ENCODE measurements at regions not wholly inside any gene's neighbourhood (a gene's known extent, or its start where the extent isn't known, plus 50 kb on each side); places are given as distances from the start of the nearest gene placed in this dataset.

GRCh38 chr1:198417039-198417438 lies 123.4 kb downstream of the ATP6V1G3 start:
- no peak overlapping the region for H3K18ac ChIP-seq (ENCODE audit: insufficient read length, low read depth, low read length)
- no peak overlapping the region for H2BK5ac ChIP-seq (ENCODE audit: insufficient read length, low read length)
- no peak overlapping the region for H3K14ac ChIP-seq (ENCODE audit: insufficient read depth, low read length)
- H3K56ac ChIP-seq (ENCODE audit: insufficient read length, low read depth, low read length) = no peak overlapping the region
- H3K23ac ChIP-seq (ENCODE audit: insufficient read length, low read depth, low read length) = no peak overlapping the region
- H4K5ac ChIP-seq (ENCODE audit: insufficient read length, low read depth, low read length) = no peak overlapping the region
- H4K20me1 ChIP-seq (ENCODE audit: control insufficient read depth, insufficient read depth, insufficient read length) = no peaks in the 10 kb centered on the region
- no peak for DNase-seq
- H3K79me2 ChIP-seq (ENCODE audit: insufficient read depth, low read length) = no peaks in the 10 kb centered on the region
- H3T11ph ChIP-seq (ENCODE audit: low read length) = no peak overlapping the region
- no peak overlapping the region for H3K27ac Mint-ChIP-seq
- no peaks in the 10 kb centered on the region for H3K79me1 ChIP-seq (ENCODE audit: insufficient read depth, low read depth, low read length, poor library complexity, severe bottlenecking)
- no peaks in the 10 kb centered on the region for H3K27me3 Mint-ChIP-seq (ENCODE audit: low read depth)
- H3K23me2 ChIP-seq (ENCODE audit: insufficient read length, low read depth, low read length, poor library complexity, severe bottlenecking) = no peaks in the 10 kb centered on the region
- no peaks in the 10 kb centered on the region for H3K9me3 Mint-ChIP-seq
- no peak overlapping the region for H3K4me3 Mint-ChIP-seq
- no peaks in the 10 kb centered on the region for H3K27me3 ChIP-seq (ENCODE audit: insufficient read depth, low read length)
- no peak overlapping the region for H2BK15ac ChIP-seq (ENCODE audit: low read depth, low read length)
- no peak overlapping the region for H2AK5ac ChIP-seq (ENCODE audit: insufficient read length, low read length)
- TF ChIP-seq, protein P1, sequence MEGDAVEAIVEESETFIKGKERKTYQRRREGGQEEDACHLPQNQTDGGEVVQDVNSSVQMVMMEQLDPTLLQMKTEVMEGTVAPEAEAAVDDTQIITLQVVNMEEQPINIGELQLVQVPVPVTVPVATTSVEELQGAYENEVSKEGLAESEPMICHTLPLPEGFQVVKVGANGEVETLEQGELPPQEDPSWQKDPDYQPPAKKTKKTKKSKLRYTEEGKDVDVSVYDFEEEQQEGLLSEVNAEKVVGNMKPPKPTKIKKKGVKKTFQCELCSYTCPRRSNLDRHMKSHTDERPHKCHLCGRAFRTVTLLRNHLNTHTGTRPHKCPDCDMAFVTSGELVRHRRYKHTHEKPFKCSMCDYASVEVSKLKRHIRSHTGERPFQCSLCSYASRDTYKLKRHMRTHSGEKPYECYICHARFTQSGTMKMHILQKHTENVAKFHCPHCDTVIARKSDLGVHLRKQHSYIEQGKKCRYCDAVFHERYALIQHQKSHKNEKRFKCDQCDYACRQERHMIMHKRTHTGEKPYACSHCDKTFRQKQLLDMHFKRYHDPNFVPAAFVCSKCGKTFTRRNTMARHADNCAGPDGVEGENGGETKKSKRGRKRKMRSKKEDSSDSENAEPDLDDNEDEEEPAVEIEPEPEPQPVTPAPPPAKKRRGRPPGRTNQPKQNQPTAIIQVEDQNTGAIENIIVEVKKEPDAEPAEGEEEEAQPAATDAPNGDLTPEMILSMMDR (conservative IDR thresholded peaks at IDR 0.05) = no peak
- H3K4ac ChIP-seq (ENCODE audit: low read depth, low read length) = no peak overlapping the region
- H2AFZ ChIP-seq (ENCODE audit: low read length) = no peak overlapping the region
- H3K4me1 ChIP-seq (ENCODE audit: insufficient read depth, low read length) = no peaks in the 10 kb centered on the region
- no peak overlapping the region for H4K91ac ChIP-seq (ENCODE audit: insufficient read length, low read depth, low read length)
- no peak overlapping the region for H2BK20ac ChIP-seq (ENCODE audit: low read depth, low read length, poor library complexity, severe bottlenecking)
- no peaks in the 10 kb centered on the region for H3K36me3 Mint-ChIP-seq (ENCODE audit: insufficient read depth in 1 of 3, low read depth in 3 of 3)
- no peak overlapping the region for H2BK12ac ChIP-seq (ENCODE audit: insufficient read length, low read depth, low read length)
- H3K9ac ChIP-seq (ENCODE audit: extremely low read depth, insufficient read length, low read length) = no peak overlapping the region
- H3K27ac ChIP-seq (ENCODE audit: insufficient read length, low read depth, low read length) = no peak overlapping the region
- H3K4me2 ChIP-seq (ENCODE audit: insufficient read depth, insufficient read length, low read length) = no peak overlapping the region
- no peak overlapping the region for H4K8ac ChIP-seq (replicated peaks; ENCODE audit: insufficient read length, low read depth, low read length)
- no peak overlapping the region for H2BK120ac ChIP-seq (ENCODE audit: low read depth, low read length, poor library complexity, severe bottlenecking)
- H3K9me3 ChIP-seq (ENCODE audit: control insufficient read depth, low read depth, low read length) = no peaks in the 10 kb centered on the region
- no peaks in the 10 kb centered on the region for H3K4me1 Mint-ChIP-seq
